Activated CD4-positive, alpha-beta memory T cell treated with anti-CD3 and anti-CD28 coated beads for 36 hours (primary cell): ENCODE measurements at regions not wholly inside any gene's neighbourhood (a gene's known extent, or its start where the extent isn't known, plus 50 kb on each side); places are given as distances from the start of the nearest gene placed in this dataset.

Experiments used
- CTCF ChIA-PET: fragments of 350-600 bp; sonication (Branson Sonifier 250); formaldehyde crosslinking; loops from one replicate; lab custom pipeline; 2021; ENCODE audit warnings: antibody characterized with exemption, inconsistent platforms; lab: Charles Lee
- POLR2A ChIA-PET: fragments of 350-600 bp; sonication (Branson Sonifier 250); formaldehyde crosslinking; loops from one replicate; lab custom pipeline; 2021; ENCODE audit warnings: antibody characterized with exemption; lab: Charles Lee
- DNase-seq: peaks from one replicate; pipeline ENCODE4 v3.0.0-alpha.2; 2020
- H3K27ac Mint-ChIP-seq: one replicate; pipeline ENCODE4 v1.8.0; 2021; ENCODE audit warnings: mixed read lengths
- H3K27me3 Mint-ChIP-seq: one replicate; pipeline ENCODE4 v1.8.0; 2021; ENCODE audit warnings: mixed read lengths
- H3K36me3 Mint-ChIP-seq: one replicate; pipeline ENCODE4 v1.8.0; 2021; ENCODE audit warnings: mixed read lengths
- H3K4me1 Mint-ChIP-seq: one replicate; pipeline ENCODE4 v1.8.0; 2021; ENCODE audit warnings: low read depth, mixed read lengths
- H3K4me3 Mint-ChIP-seq: one replicate; pipeline ENCODE4 v1.8.0; 2021; ENCODE audit warnings: mild to moderate bottlenecking, mixed read lengths
- H3K9me3 Mint-ChIP-seq: one replicate; pipeline ENCODE4 v1.8.0; 2021; ENCODE audit warnings: mixed read lengths
- intact Hi-C: fragments of 100-400 bp; cut with micrococcal nuclease; formaldehyde crosslinking; loops from one replicate; pipeline ENCODE4 v1.15.1; 2023

- no peaks in the 10 kb centered on the region for H3K36me3 Mint-ChIP-seq
- H3K27me3 Mint-ChIP-seq: no peaks in the 10 kb centered on the region
- ChIA-PET POLR2A (no interaction called here), CTCF (no interaction called here)
- no peak overlapping the region for H3K4me3 Mint-ChIP-seq
- no peak overlapping the region for H3K27ac Mint-ChIP-seq
- H3K4me1 Mint-ChIP-seq: peaks cover 18% of the 10 kb centered on the region
- intact Hi-C loops: no loop called here
- no peak for DNase-seq
- no peaks in the 10 kb centered on the region for H3K9me3 Mint-ChIP-seq
Measured at GRCh38 chr13:104980586-104980985, 1554.9 kb downstream of the EFNB2 start.

GRCh38 chr13:104979281-104980030, 1556.0 kb downstream of the EFNB2 start:
- intact Hi-C loops: no loop called here

GRCh38 chr13:104976986-104977385, 1558.5 kb downstream of the EFNB2 start:
- CTCF ChIA-PET: no interaction called here

More at GRCh38 chr13:104979281-104980030, 1556.0 kb downstream of the EFNB2 start:
- no peaks in the 10 kb centered on the region for H3K27me3 Mint-ChIP-seq
- H3K36me3 Mint-ChIP-seq: no peaks in the 10 kb centered on the region
- CTCF ChIA-PET: no interaction called here
- no peak overlapping the region for H3K27ac Mint-ChIP-seq
- no peak overlapping the region for H3K4me3 Mint-ChIP-seq
- no peaks in the 10 kb centered on the region for H3K9me3 Mint-ChIP-seq
- DNase-seq: no peak
- POLR2A ChIA-PET: no interaction called here
- H3K4me1 Mint-ChIP-seq: peaks cover 9% of the 10 kb centered on the region

GRCh38 chr13:104975272-104975671, 1560.2 kb downstream of the EFNB2 start:
- H3K4me1 Mint-ChIP-seq: no peaks in the 10 kb centered on the region
- ChIA-PET CTCF (no interaction called here), POLR2A (no interaction called here)
- H3K4me3 Mint-ChIP-seq: no peak overlapping the region
- no peaks in the 10 kb centered on the region for H3K27me3 Mint-ChIP-seq
- H3K36me3 Mint-ChIP-seq: no peaks in the 10 kb centered on the region
- intact Hi-C loops: no loop called here
- H3K27ac Mint-ChIP-seq: no peak overlapping the region
- DNase-seq: no peak
- H3K9me3 Mint-ChIP-seq: no peaks in the 10 kb centered on the region

More at GRCh38 chr13:104976986-104977385, 1558.5 kb downstream of the EFNB2 start:
- Mint-ChIP-seq H3K4me1 (peaks cover 2% of the 10 kb centered on the region), H3K9me3 (no peaks in the 10 kb centered on the region), H3K27me3 (no peaks in the 10 kb centered on the region), H3K4me3 (no peak overlapping the region), H3K36me3 (no peaks in the 10 kb centered on the region), H3K27ac (no peak overlapping the region)
- intact Hi-C loops: no loop called here
- POLR2A ChIA-PET: no interaction called here
- no peak for DNase-seq

GRCh38 chr13:104968876-104969275, 1566.6 kb downstream of the EFNB2 start:
- intact Hi-C loops: no loop called here
- Mint-ChIP-seq H3K36me3 (no peaks in the 10 kb centered on the region), H3K27me3 (peaks cover 2% of the 10 kb centered on the region), H3K4me1 (no peaks in the 10 kb centered on the region), H3K27ac (no peak overlapping the region), H3K4me3 (no peak overlapping the region), H3K9me3 (no peaks in the 10 kb centered on the region)
- no peak for DNase-seq
- ChIA-PET CTCF (no interaction called here), POLR2A (no interaction called here)

- no peak overlapping the region for H3K27ac Mint-ChIP-seq
Measured at GRCh38 chr13:104967836-104968630, 1567.4 kb downstream of the EFNB2 start.

GRCh38 chr13:104967376-104967775, 1568.1 kb downstream of the EFNB2 start:
- H3K9me3 Mint-ChIP-seq: no peaks in the 10 kb centered on the region
- peaks cover 3% of the 10 kb centered on the region for H3K27me3 Mint-ChIP-seq
- no peak overlapping the region for H3K4me3 Mint-ChIP-seq
- no peaks in the 10 kb centered on the region for H3K36me3 Mint-ChIP-seq
- intact Hi-C loops: no loop called here
- DNase-seq: no peak
- H3K27ac Mint-ChIP-seq: no peak overlapping the region
- ChIA-PET POLR2A (no interaction called here), CTCF (no interaction called here)
- no peaks in the 10 kb centered on the region for H3K4me1 Mint-ChIP-seq

More at GRCh38 chr13:104967836-104968630, 1567.4 kb downstream of the EFNB2 start:
- DNase-seq: no peak
- Mint-ChIP-seq H3K4me3 (no peak overlapping the region), H3K36me3 (no peaks in the 10 kb centered on the region), H3K9me3 (no peaks in the 10 kb centered on the region), H3K4me1 (no peaks in the 10 kb centered on the region), H3K27me3 (peaks cover 3% of the 10 kb centered on the region)
- CTCF ChIA-PET: no interaction called here
- intact Hi-C loops: no loop called here
- POLR2A ChIA-PET: no interaction called here

- no peak for DNase-seq
- H3K4me3 Mint-ChIP-seq: no peak overlapping the region
- H3K27me3 Mint-ChIP-seq: peaks cover 3% of the 10 kb centered on the region
- peaks cover 6% of the 10 kb centered on the region for H3K9me3 Mint-ChIP-seq
- no peaks in the 10 kb centered on the region for H3K4me1 Mint-ChIP-seq
- intact Hi-C loops: no loop called here
- no peaks in the 10 kb centered on the region for H3K36me3 Mint-ChIP-seq
- no peak overlapping the region for H3K27ac Mint-ChIP-seq
- POLR2A ChIA-PET: no interaction called here
- CTCF ChIA-PET: no interaction called here
Measured at GRCh38 chr13:104962411-104962810, 1573.1 kb downstream of the EFNB2 start.

GRCh38 chr13:104961246-104961645, 1574.2 kb downstream of the EFNB2 start:
- no peak overlapping the region for H3K27ac Mint-ChIP-seq
- ChIA-PET CTCF (no interaction called here), POLR2A (no interaction called here)
- intact Hi-C loops: no loop called here
- peaks cover 6% of the 10 kb centered on the region for H3K9me3 Mint-ChIP-seq
- H3K36me3 Mint-ChIP-seq: no peaks in the 10 kb centered on the region
- H3K27me3 Mint-ChIP-seq: peaks cover 3% of the 10 kb centered on the region
- H3K4me3 Mint-ChIP-seq: no peak overlapping the region
- no peaks in the 10 kb centered on the region for H3K4me1 Mint-ChIP-seq
- DNase-seq: no peak

GRCh38 chr13:104954210-104954609, 1581.3 kb downstream of the EFNB2 start:
- Mint-ChIP-seq H3K27me3 (peaks cover 1% of the 10 kb centered on the region), H3K4me3 (no peak overlapping the region), H3K27ac (no peak overlapping the region), H3K4me1 (peaks cover 2% of the 10 kb centered on the region), H3K9me3 (no peaks in the 10 kb centered on the region), H3K36me3 (no peaks in the 10 kb centered on the region)
- POLR2A ChIA-PET: no interaction called here
- no peak for DNase-seq
- CTCF ChIA-PET: no interaction called here
- intact Hi-C loops: no loop called here

- Mint-ChIP-seq H3K4me1 (peaks cover 2% of the 10 kb centered on the region), H3K9me3 (no peaks in the 10 kb centered on the region), H3K36me3 (no peaks in the 10 kb centered on the region), H3K27me3 (peaks cover 1% of the 10 kb centered on the region), H3K27ac (no peak overlapping the region), H3K4me3 (no peak overlapping the region)
- CTCF ChIA-PET: no interaction called here
- intact Hi-C loops: no loop called here
- no peak for DNase-seq
- POLR2A ChIA-PET: no interaction called here
Measured at GRCh38 chr13:104953588-104953987, 1581.9 kb downstream of the EFNB2 start.

- ChIA-PET POLR2A (no interaction called here), CTCF (no interaction called here)
- DNase-seq: no peak
- no peaks in the 10 kb centered on the region for H3K36me3 Mint-ChIP-seq
- H3K9me3 Mint-ChIP-seq: no peaks in the 10 kb centered on the region
- no peak overlapping the region for H3K27ac Mint-ChIP-seq
- no peaks in the 10 kb centered on the region for H3K27me3 Mint-ChIP-seq
- intact Hi-C loops: no loop called here
- H3K4me3 Mint-ChIP-seq: no peak overlapping the region
- H3K4me1 Mint-ChIP-seq: peaks cover 2% of the 10 kb centered on the region
Measured at GRCh38 chr13:104949840-104950740, 1585.4 kb downstream of the EFNB2 start.
